Progenitor cell of endocrine pancreas (in vitro differentiated cells): ENCODE measurements at regions not wholly inside any gene's neighbourhood (a gene's known extent, or its start where the extent isn't known, plus 50 kb on each side); places are given as distances from the start of the nearest gene placed in this dataset.

ENCODE experiments used
- DNase-seq: peaks from one replicate; pipeline ENCODE4 v3.0.0; 2021; ENCODE audit warnings: low spot score; ENCODE audit not compliant: unreplicated experiment
- H3K27ac Mint-ChIP-seq: 2 replicates; pipeline ENCODE4 v1.8.0; 2021; ENCODE audit warnings: mild to moderate bottlenecking, moderate library complexity, mixed read lengths
- H3K27me3 Mint-ChIP-seq: 2 replicates; pipeline ENCODE4 v1.8.0; 2021; ENCODE audit warnings: mixed read lengths
- H3K36me3 Mint-ChIP-seq: 2 replicates; pipeline ENCODE4 v1.8.0; 2022; ENCODE audit warnings: mixed read lengths; ENCODE audit not compliant: insufficient read depth
- H3K4me1 Mint-ChIP-seq: 2 replicates; pipeline ENCODE4 v1.8.0; 2021; ENCODE audit warnings: low read depth, mixed read lengths
- H3K4me3 Mint-ChIP-seq: 2 replicates; pipeline ENCODE4 v1.8.0; 2021; ENCODE audit warnings: low read depth, mild to moderate bottlenecking, moderate library complexity, mixed read lengths
- H3K9me3 Mint-ChIP-seq: 2 replicates; pipeline ENCODE4 v1.8.0; 2021; ENCODE audit warnings: low read depth, mixed read lengths
- TF ChIP-seq, protein P1 (sequence below): fragments of 200-600 bp; sonication (generic); IDR thresholded peaks from one replicate; pipeline ENCODE4 v1.5.0; 2021; ENCODE audit warnings: antibody characterized with exemption, mild to moderate bottlenecking; ENCODE audit not compliant: unreplicated experiment

DNA sequence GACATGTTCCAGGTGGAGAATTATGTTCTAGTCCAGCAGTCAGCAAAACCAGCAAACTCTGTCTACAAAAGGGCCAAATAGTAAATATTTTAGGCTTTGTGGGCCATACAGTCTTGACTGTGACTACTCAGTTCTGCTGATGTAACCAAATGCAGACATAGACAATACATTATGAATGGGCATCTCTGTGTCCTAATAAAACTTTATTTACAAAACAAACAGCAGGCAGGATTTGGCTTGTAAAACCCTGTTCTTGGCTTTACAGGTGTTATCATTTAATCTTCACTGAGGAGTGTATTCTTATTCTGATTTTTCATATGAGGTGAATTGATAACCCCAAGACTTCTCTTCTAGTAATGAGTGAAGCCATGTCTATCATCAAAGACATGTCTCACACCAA, 278.6 kb downstream of the DUSP6 start:
- peaks cover 27% of the 10 kb centered on the region for H3K4me1 Mint-ChIP-seq
- peak overlapping the region; percentile 53 for H3K27ac Mint-ChIP-seq
- no peaks in the 10 kb centered on the region for H3K36me3 Mint-ChIP-seq
- no peak for DNase-seq
- no peak overlapping the region for H3K4me3 Mint-ChIP-seq
- H3K9me3 Mint-ChIP-seq, result no peaks in the 10 kb centered on the region
- H3K27me3 Mint-ChIP-seq, result peaks cover 3% of the 10 kb centered on the region
- TF ChIP-seq, protein P1, sequence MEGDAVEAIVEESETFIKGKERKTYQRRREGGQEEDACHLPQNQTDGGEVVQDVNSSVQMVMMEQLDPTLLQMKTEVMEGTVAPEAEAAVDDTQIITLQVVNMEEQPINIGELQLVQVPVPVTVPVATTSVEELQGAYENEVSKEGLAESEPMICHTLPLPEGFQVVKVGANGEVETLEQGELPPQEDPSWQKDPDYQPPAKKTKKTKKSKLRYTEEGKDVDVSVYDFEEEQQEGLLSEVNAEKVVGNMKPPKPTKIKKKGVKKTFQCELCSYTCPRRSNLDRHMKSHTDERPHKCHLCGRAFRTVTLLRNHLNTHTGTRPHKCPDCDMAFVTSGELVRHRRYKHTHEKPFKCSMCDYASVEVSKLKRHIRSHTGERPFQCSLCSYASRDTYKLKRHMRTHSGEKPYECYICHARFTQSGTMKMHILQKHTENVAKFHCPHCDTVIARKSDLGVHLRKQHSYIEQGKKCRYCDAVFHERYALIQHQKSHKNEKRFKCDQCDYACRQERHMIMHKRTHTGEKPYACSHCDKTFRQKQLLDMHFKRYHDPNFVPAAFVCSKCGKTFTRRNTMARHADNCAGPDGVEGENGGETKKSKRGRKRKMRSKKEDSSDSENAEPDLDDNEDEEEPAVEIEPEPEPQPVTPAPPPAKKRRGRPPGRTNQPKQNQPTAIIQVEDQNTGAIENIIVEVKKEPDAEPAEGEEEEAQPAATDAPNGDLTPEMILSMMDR, result no peak

GRCh38 chr12:89073027-89073398, 279.3 kb downstream of the DUSP6 start:
- no peak for DNase-seq
- no peaks in the 10 kb centered on the region for H3K36me3 Mint-ChIP-seq

DNA sequence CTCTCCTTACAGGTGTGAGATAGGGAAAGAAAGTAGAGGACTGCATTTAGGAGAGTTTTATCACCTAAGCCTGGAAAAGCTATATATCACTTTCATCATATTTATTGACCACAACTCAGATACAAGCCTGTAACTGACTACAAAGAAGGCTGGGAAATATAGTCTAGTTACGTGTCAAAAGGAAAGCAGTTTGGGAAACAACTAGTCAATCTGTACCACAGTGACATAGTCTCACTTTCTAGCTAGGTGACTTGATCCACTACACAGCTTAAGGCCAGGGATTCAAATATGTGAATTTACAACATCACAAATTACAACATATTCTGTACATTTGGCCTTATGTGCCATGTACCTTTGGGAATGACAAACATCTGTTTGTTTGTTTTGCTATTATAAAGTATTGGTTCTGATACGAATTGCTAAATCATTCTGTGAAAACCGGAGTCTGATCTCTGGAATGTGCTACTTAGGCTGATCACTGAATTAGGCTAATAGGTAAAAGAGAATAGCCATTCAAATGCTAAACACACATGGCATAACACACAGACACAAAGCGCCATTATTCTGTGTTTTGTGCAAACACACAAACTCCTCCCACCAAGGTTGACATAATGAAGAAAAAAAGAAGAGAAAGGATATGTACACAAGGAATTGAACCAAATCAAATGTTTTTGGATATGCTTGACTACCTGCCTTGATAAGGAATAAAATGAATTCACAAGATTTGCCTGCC, 279.8 kb downstream of the DUSP6 start:
- H3K27me3 Mint-ChIP-seq, result peaks cover 3% of the 10 kb centered on the region
- H3K36me3 Mint-ChIP-seq, result no peaks in the 10 kb centered on the region
- no peaks in the 10 kb centered on the region for H3K9me3 Mint-ChIP-seq
- H3K4me1 Mint-ChIP-seq, result peaks cover 27% of the 10 kb centered on the region
- no peak for DNase-seq
- TF ChIP-seq, protein P1, result no peak
- peak overlapping the region; percentile 71 for H3K27ac Mint-ChIP-seq
- H3K4me3 Mint-ChIP-seq, result no peak overlapping the region

More at GRCh38 chr12:89073027-89073398, 279.3 kb downstream of the DUSP6 start:
- Mint-ChIP-seq H3K4me1 (peaks cover 27% of the 10 kb centered on the region), H3K4me3 (no peak overlapping the region), H3K27me3 (peaks cover 3% of the 10 kb centered on the region), H3K27ac (peak overlapping the region; percentile 71), H3K9me3 (no peaks in the 10 kb centered on the region)
- TF ChIP-seq, protein P1, result no peak

DNA sequence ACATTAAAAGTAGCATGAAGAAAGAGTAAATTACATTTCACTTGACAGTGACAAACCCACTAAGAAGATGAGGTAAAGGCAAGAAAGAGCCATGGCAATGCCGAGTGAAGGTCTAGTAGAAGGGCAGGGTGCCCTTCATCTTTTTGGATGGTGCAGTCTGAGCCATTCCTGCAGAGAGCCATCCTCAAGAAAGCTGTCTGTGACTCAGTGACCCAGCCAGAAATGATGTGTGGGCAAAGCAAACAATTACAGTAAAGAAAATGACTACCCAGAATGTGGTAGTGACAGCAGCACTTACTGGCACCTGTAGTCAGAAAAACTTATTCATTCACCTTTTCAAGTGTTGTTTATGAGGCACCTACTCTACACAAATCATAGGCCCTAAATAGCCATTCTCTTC, 281.7 kb downstream of the DUSP6 start:
- no peak overlapping the region for H3K27ac Mint-ChIP-seq
- DNase-seq, result no peak
- no peaks in the 10 kb centered on the region for H3K9me3 Mint-ChIP-seq
- H3K4me1 Mint-ChIP-seq, result peaks cover 21% of the 10 kb centered on the region
- H3K36me3 Mint-ChIP-seq, result no peaks in the 10 kb centered on the region
- TF ChIP-seq, protein P1, result no peak
- peaks cover 3% of the 10 kb centered on the region for H3K27me3 Mint-ChIP-seq
- no peak overlapping the region for H3K4me3 Mint-ChIP-seq

DNA sequence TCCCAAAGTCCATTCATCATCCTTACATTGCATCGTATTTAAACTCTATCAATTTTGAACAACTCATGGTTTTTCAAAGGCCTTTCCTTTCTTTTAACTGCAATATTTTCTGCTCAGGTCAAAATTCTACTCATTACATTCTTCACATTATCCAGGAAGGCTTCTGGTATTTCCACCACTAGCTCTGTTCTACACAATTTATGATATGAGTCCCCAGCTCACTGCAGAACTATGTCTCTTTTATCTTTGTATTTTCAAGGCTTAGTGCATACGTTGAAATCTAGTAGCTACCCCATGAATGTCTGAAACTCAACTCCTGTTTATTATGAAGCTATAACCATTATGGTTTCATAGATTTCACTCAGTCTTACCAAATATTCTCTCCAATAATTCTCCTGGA, 282.9 kb downstream of the DUSP6 start:
- Mint-ChIP-seq H3K27me3 (peaks cover 3% of the 10 kb centered on the region), H3K9me3 (no peaks in the 10 kb centered on the region), H3K27ac (no peak overlapping the region), H3K4me3 (no peak overlapping the region), H3K36me3 (no peaks in the 10 kb centered on the region), H3K4me1 (peaks cover 21% of the 10 kb centered on the region)
- TF ChIP-seq, protein P1, result no peak
- no peak for DNase-seq
